ENCODE measurements at regions not wholly inside any gene's neighbourhood (a gene's known extent, or its start where the extent isn't known, plus 50 kb on each side); places are given as distances from the start of the nearest gene placed in this dataset.
A peak's percentile ranks its signal among the peaks of the same experiment; 100 is the strongest.

- DNase-seq (ENCODE audit: insufficient read length, low spot score): no peak
- TF ChIP-seq CTCF (IDR thresholded peaks at IDR 0.05; ENCODE audit: insufficient read depth, missing control alignments): no peak
- FAIRE-seq: peak; percentile 90
These were observed 553.7 kb upstream of the LMO3 start for GRCh38 chr12:17159506-17160300.

- no peak for FAIRE-seq
- no peak for DNase-seq (ENCODE audit: insufficient read length, low spot score)
- no peak for TF ChIP-seq CTCF (IDR thresholded peaks at IDR 0.05; ENCODE audit: insufficient read depth, missing control alignments)
These were observed 552.2 kb upstream of the LMO3 start for GRCh38 chr12:17158201-17158600.

- no peak for TF ChIP-seq CTCF (IDR thresholded peaks at IDR 0.05; ENCODE audit: insufficient read depth, missing control alignments)
- FAIRE-seq (no peak), DNase-seq (ENCODE audit: insufficient read length, low spot score) (no peak)
These were observed 546.0 kb upstream of the LMO3 start for GRCh38 chr12:17151917-17152316.

GRCh38 chr12:17148706-17149105, 542.7 kb upstream of the LMO3 start:
- no peak for FAIRE-seq
- no peak for TF ChIP-seq CTCF (IDR thresholded peaks at IDR 0.05; ENCODE audit: insufficient read depth, missing control alignments)
- no peak for DNase-seq (ENCODE audit: insufficient read length, low spot score)

GRCh38 chr12:17142856-17143255, 536.9 kb upstream of the LMO3 start:
- TF ChIP-seq CTCF (IDR thresholded peaks at IDR 0.05; ENCODE audit: insufficient read depth, missing control alignments): no peak
- FAIRE-seq (no peak), DNase-seq (ENCODE audit: insufficient read length, low spot score) (no peak)

GRCh38 chr12:17139931-17140330, 534.0 kb upstream of the LMO3 start:
- no peak for TF ChIP-seq CTCF (IDR thresholded peaks at IDR 0.05; ENCODE audit: insufficient read depth, missing control alignments)
- DNase-seq (ENCODE audit: insufficient read length, low spot score) (no peak), FAIRE-seq (no peak)

GRCh38 chr12:17137396-17137795, 531.4 kb upstream of the LMO3 start:
- FAIRE-seq (no peak), DNase-seq (ENCODE audit: insufficient read length, low spot score) (no peak)
- no peak for TF ChIP-seq CTCF (IDR thresholded peaks at IDR 0.05; ENCODE audit: insufficient read depth, missing control alignments)

Measured in D721Med (cell line).